Kidney (tissue), 13 donors: ENCODE measurements at regions not wholly inside any gene's neighbourhood (a gene's known extent, or its start where the extent isn't known, plus 50 kb on each side); places are given as distances from the start of the nearest gene placed in this dataset.

Experiments used
- DNase-seq, 5 donors: peaks; one replicate each; pipeline ENCODE4 v3.0.0-alpha.2; 2013 to 2020
- FAIRE-seq: peaks from 2 replicates; lab custom pipeline; 2012; peaks lifted over from hg19 to GRCh38; lab: Jason Lieb, UNC
- H3K27ac ChIP-seq, 2 donors: one replicate each; pipeline ENCODE4 v1.7.0; 2013; ENCODE audit warnings: low read depth in 2 of 2, low read length in 2 of 2, inconsistent platforms in 1 of 2
- H3K27me3 ChIP-seq: one replicate; pipeline ENCODE4 v1.7.1; 2013; ENCODE audit warnings: low read length, inconsistent platforms; ENCODE audit not compliant: control insufficient read depth, insufficient read depth
- H3K36me3 ChIP-seq, 3 donors: one replicate each; pipeline versions ENCODE4 v1.7.0 to v1.7.1; 2013; ENCODE audit warnings: low read length in 3 of 3, control low read depth in 1 of 3, inconsistent platforms in 1 of 3; ENCODE audit not compliant: insufficient read depth in 3 of 3, control insufficient read depth in 2 of 3
- H3K4me1 ChIP-seq, 3 donors: one replicate each; pipeline versions ENCODE4 v1.7.0 to v1.7.1; 2013; ENCODE audit warnings: low read length in 3 of 3, inconsistent platforms in 1 of 3, low read depth in 1 of 3; ENCODE audit not compliant: control insufficient read depth in 2 of 3, insufficient read depth in 2 of 3
- H3K4me3 ChIP-seq, 3 donors: one replicate each; pipeline versions ENCODE4 v1.7.0 to v1.8.1; 2013; ENCODE audit warnings: low read length in 3 of 3, control low read depth in 1 of 3, inconsistent platforms in 1 of 3
- H3K9ac ChIP-seq, 3 donors: one replicate each; pipeline versions ENCODE4 v1.7.0 to v1.7.1; 2013; ENCODE audit warnings: low read length in 3 of 3, control low read depth in 1 of 3, inconsistent platforms in 1 of 3
- H3K9me3 ChIP-seq, 3 donors: one replicate each; pipeline versions ENCODE4 v1.7.0 to v1.7.1; 2013; ENCODE audit warnings: low read length in 3 of 3, control low read depth in 1 of 3, inconsistent platforms in 1 of 3; ENCODE audit not compliant: control insufficient read depth in 2 of 3, insufficient read depth in 1 of 3
- intact Hi-C: fragments of 100-400 bp; cut with DNase I; formaldehyde crosslinking; loops from one replicate; pipeline ENCODE4 v1.11.1; 2022
- TF ChIP-seq, protein P1 (sequence below): IDR thresholded peaks from 3 replicates; pipeline ENCODE4 v1.5.1; 2012; ENCODE audit warnings: mild to moderate bottlenecking, moderate library complexity, borderline replicate concordance; ENCODE audit not compliant: insufficient read depth; ENCODE audit errors: extremely low read depth
- donor health status: control.
- donor health status: control.
- donor health status: control.
- donor health status: control.
- donor health status: control.
- donor health status: DM: yes; HTN: yes; CAD: no.
- donor health status: Normal renal cell carcinoma (clear cell type).

DNA sequence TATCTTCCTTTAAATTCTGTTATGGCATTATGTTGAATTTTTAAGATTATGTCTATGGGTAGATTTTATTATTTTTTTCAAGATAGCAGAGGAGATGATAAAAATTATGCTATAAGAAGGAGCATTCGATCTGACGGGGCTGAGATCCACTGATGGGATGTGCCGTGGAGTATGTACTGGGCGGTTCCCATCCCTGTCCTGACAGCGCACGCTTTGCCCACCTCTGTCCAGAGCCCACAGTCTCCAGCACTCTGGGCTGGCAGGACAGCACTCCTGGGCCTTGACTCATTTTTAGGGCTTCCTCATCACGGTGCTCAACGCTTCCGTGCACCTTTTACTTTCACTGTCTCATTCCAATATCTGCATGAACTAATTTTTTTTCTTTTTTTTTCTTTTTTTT lies 235.5 kb downstream of the TEX29 start:
- Histone ChIP-seq H3K9ac (no peak overlapping the region), H3K36me3 (no peaks in the 10 kb centered on the region), H3K27ac (no peak overlapping the region), H3K4me1 (no peaks in the 10 kb centered on the region), H3K27me3 (no peaks in the 10 kb centered on the region), H3K4me3 (no peak overlapping the region), H3K9me3 (no peaks in the 10 kb centered on the region)
- intact Hi-C loops: no loop called here
- no peak for FAIRE-seq
- DNase-seq: peak in 1 of 5 donors; percentile 17
- TF ChIP-seq, protein P1, sequence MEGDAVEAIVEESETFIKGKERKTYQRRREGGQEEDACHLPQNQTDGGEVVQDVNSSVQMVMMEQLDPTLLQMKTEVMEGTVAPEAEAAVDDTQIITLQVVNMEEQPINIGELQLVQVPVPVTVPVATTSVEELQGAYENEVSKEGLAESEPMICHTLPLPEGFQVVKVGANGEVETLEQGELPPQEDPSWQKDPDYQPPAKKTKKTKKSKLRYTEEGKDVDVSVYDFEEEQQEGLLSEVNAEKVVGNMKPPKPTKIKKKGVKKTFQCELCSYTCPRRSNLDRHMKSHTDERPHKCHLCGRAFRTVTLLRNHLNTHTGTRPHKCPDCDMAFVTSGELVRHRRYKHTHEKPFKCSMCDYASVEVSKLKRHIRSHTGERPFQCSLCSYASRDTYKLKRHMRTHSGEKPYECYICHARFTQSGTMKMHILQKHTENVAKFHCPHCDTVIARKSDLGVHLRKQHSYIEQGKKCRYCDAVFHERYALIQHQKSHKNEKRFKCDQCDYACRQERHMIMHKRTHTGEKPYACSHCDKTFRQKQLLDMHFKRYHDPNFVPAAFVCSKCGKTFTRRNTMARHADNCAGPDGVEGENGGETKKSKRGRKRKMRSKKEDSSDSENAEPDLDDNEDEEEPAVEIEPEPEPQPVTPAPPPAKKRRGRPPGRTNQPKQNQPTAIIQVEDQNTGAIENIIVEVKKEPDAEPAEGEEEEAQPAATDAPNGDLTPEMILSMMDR: no peak

DNA sequence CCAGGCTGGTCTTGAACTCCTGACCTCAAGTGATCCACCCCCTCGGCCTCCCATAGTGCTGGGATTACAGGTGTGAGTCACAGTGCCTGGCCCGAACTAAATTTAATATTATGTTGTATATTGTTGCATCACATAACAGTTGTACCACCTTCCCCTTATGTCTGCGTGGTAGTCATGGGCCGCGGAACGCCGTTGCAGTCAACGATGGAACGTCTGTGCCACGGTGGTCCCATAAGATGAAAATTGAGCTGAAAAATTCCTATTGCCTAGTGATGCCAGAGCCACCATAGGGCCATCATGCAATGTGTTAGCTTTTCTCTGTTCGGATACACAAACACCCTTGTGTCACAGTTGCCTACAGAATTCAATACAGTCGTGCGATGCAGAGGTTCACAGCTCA lies 236.1 kb downstream of the TEX29 start:
- no peak for DNase-seq
- no peak overlapping the region for H3K4me3 ChIP-seq
- no peak for FAIRE-seq
- H3K4me1 ChIP-seq: no peaks in the 10 kb centered on the region
- no peak overlapping the region for H3K27ac ChIP-seq
- H3K36me3 ChIP-seq: no peaks in the 10 kb centered on the region
- TF ChIP-seq, protein P1: no peak
- H3K27me3 ChIP-seq: no peaks in the 10 kb centered on the region
- no peaks in the 10 kb centered on the region for H3K9me3 ChIP-seq
- intact Hi-C loops: no loop called here
- no peak overlapping the region for H3K9ac ChIP-seq

DNA sequence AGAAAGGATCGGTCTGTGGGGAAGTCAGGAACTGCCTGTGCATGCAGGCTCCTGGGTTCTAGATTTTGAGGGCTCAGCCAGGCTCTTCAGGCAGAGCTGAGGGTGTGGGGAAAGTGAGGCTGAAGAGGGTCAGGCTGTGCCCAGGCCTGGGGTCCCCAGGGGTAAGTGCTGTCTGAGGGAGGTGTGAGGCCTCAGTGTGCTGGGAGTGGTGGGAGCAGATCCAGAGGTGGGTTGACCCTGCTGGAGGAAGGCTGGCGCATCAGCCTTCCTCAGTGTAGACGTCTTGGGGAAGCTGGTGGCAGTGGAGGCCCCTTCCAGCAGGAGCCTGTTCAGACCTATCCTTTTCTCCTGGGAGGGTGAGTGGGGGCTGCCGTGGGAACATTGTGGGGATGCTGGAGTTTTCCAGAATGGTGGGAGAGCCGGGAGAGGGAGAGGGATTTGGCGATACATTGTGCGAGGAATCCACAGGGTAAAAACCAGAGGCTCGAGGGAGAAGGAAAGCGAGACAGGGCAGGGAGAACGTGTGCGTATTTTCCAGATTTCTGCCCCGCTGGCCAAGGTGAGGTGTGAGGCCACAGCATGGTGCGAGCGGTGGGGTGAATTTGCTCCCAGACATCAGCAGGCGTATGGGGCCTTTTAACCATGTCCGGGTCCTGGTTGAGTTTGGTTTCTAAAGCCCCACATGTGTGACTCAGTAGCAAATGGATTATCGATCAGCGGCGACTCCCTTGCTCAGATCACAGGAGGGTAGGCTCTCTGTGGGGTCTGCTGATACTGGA lies 237.7 kb downstream of the TEX29 start:
- Histone ChIP-seq H3K9ac (no peak overlapping the region), H3K9me3 (no peaks in the 10 kb centered on the region), H3K27me3 (no peaks in the 10 kb centered on the region), H3K27ac (no peak overlapping the region), H3K36me3 (no peaks in the 10 kb centered on the region), H3K4me3 (no peak overlapping the region), H3K4me1 (no peaks in the 10 kb centered on the region)
- no peak for FAIRE-seq
- TF ChIP-seq, protein P1: no peak
- intact Hi-C loops: no loop called here
- DNase-seq: peak in 1 of 5 donors; percentile 33
